NAMALWA (cell line): ENCODE measurements at regions not wholly inside any gene's neighbourhood (a gene's known extent, or its start where the extent isn't known, plus 50 kb on each side); places are given as distances from the start of the nearest gene placed in this dataset.
A peak's percentile ranks its signal among the peaks of the same experiment; 100 is the strongest.
"Not testable (repeated sequence)": the region's sequence is repeated elsewhere in the genome, so short reads cannot be mapped to it uniquely, and the experiment has no call there.

ENCODE experiments used
- DNase-seq: peaks from one replicate; pipeline ENCODE4 v3.0.0-alpha.2; 2015; ENCODE audit warnings: low spot score

GRCh38 chr22:48077699-48078098 lies 1315.2 kb downstream of the TBC1D22A start:
- no peak for DNase-seq

GRCh38 chr22:48076008-48076407 lies 1313.6 kb downstream of the TBC1D22A start:
- DNase-seq = no peak

- no peak for DNase-seq
Observed at GRCh38 chr22:48075604-48076003, 1313.2 kb downstream of the TBC1D22A start.

- DNase-seq = peak; percentile 23
Observed at GRCh38 chr22:48072777-48073176, 1310.3 kb downstream of the TBC1D22A start.

GRCh38 chr22:48071828-48072227 lies 1309.4 kb downstream of the TBC1D22A start:
- peak; percentile 93 for DNase-seq

- peak; percentile 82 for DNase-seq
Observed at GRCh38 chr22:48071305-48071704, 1308.9 kb downstream of the TBC1D22A start.

GRCh38 chr22:48070760-48071159 lies 1308.3 kb downstream of the TBC1D22A start:
- peak; percentile 89 for DNase-seq

GRCh38 chr22:48070083-48070482 lies 1307.6 kb downstream of the TBC1D22A start:
- DNase-seq = no peak

GRCh38 chr22:48069256-48069655 lies 1306.8 kb downstream of the TBC1D22A start:
- no peak for DNase-seq

- no peak for DNase-seq
Observed at GRCh38 chr22:48068323-48068885, 1306.0 kb downstream of the TBC1D22A start.

- DNase-seq = no peak
Observed at GRCh38 chr22:48065892-48066291, 1303.4 kb downstream of the TBC1D22A start.

- DNase-seq = no peak
Observed at GRCh38 chr22:48061726-48062125, 1299.3 kb downstream of the TBC1D22A start.

GRCh38 chr22:48060266-48060665 lies 1297.8 kb downstream of the TBC1D22A start:
- DNase-seq = no peak

GRCh38 chr22:48059521-48059920 lies 1297.1 kb downstream of the TBC1D22A start:
- not testable (repeated sequence) for DNase-seq

GRCh38 chr22:48057116-48057835 lies 1294.8 kb downstream of the TBC1D22A start:
- no peak for DNase-seq

- DNase-seq = no peak
Observed at GRCh38 chr22:48055827-48056226, 1293.4 kb downstream of the TBC1D22A start.

- DNase-seq = no peak
Observed at GRCh38 chr22:48055185-48055584, 1292.7 kb downstream of the TBC1D22A start.

- DNase-seq = no peak
Observed at GRCh38 chr22:48054596-48054995, 1292.1 kb downstream of the TBC1D22A start.

GRCh38 chr22:48053973-48054372 lies 1291.5 kb downstream of the TBC1D22A start:
- no peak for DNase-seq

- no peak for DNase-seq
Observed at GRCh38 chr22:48053486-48053885, 1291.0 kb downstream of the TBC1D22A start.

GRCh38 chr22:48052621-48052890 lies 1290.1 kb downstream of the TBC1D22A start:
- DNase-seq = no peak

- no peak for DNase-seq
Observed at GRCh38 chr22:48051796-48052620, 1289.6 kb downstream of the TBC1D22A start.

GRCh38 chr22:48050836-48051235 lies 1288.4 kb downstream of the TBC1D22A start:
- DNase-seq = no peak
